Mesodermal cell (in vitro differentiated cells): ENCODE measurements at regions not wholly inside any gene's neighbourhood (a gene's known extent, or its start where the extent isn't known, plus 50 kb on each side); places are given as distances from the start of the nearest gene placed in this dataset.

Experiments used
- H3K27ac ChIP-seq: 2 replicates; pipeline ENCODE4 v1.7.0; 2013; ENCODE audit warnings: mild to moderate bottlenecking, low read depth, low read length, moderate library complexity; ENCODE audit not compliant: severe bottlenecking
- H3K36me3 ChIP-seq: 2 replicates; pipeline ENCODE4 v1.7.1; 2013; ENCODE audit warnings: mild to moderate bottlenecking, low read length, moderate library complexity; ENCODE audit not compliant: control insufficient read depth, insufficient read depth
- H3K4me1 ChIP-seq: one replicate; pipeline ENCODE4 v1.7.1; 2013; ENCODE audit warnings: mild to moderate bottlenecking, low read length; ENCODE audit not compliant: insufficient read depth, control insufficient read depth, poor library complexity, severe bottlenecking
- H3K4me3 ChIP-seq: 2 replicates; pipeline ENCODE4 v1.7.0; 2013; ENCODE audit warnings: low read length, control low read depth, mild to moderate bottlenecking; ENCODE audit not compliant: insufficient read depth, poor library complexity, severe bottlenecking; ENCODE audit errors: extremely low read depth
- H3K9me3 ChIP-seq: 2 replicates; pipeline ENCODE4 v1.7.1; 2013; ENCODE audit warnings: mild to moderate bottlenecking, low read length, moderate library complexity; ENCODE audit not compliant: control insufficient read depth
- WGBS, 2 experiments: methylation state at CpG; one replicate each; pipeline ENCODE4 v1.1.5; 2013; ENCODE audit warnings: missing lambda C conversion rate in 2 of 2; ENCODE audit not compliant: insufficient coverage in 2 of 2; 5-methylcytosine and 5-hydroxymethylcytosine counted together

GRCh38 chr6:104401926-104402325 lies 457.8 kb downstream of the HACE1 start:
- Histone ChIP-seq H3K36me3 (no peaks in the 10 kb centered on the region), H3K4me1 (no peaks in the 10 kb centered on the region), H3K27ac (no peak overlapping the region), H3K4me3 (no peak overlapping the region), H3K9me3 (no peaks in the 10 kb centered on the region)
- WGBS, 2 experiments, result 100% methylated on average over 1 of the region's 5 CpGs; no CpG with 5 or more reads in 1 of the 2 experiments

GRCh38 chr6:104400844-104401243 lies 458.9 kb downstream of the HACE1 start:
- Histone ChIP-seq H3K4me1 (no peaks in the 10 kb centered on the region), H3K9me3 (no peaks in the 10 kb centered on the region), H3K36me3 (no peaks in the 10 kb centered on the region), H3K4me3 (no peak overlapping the region), H3K27ac (no peak overlapping the region)
- 83 to 91% methylated on average over 2 of the region's 5 CpGs for WGBS, 2 experiments

GRCh38 chr6:104396077-104396476 lies 463.6 kb downstream of the HACE1 start:
- Histone ChIP-seq H3K36me3 (no peaks in the 10 kb centered on the region), H3K27ac (no peak overlapping the region), H3K4me3 (no peak overlapping the region), H3K9me3 (no peaks in the 10 kb centered on the region), H3K4me1 (no peaks in the 10 kb centered on the region)
- WGBS, 2 experiments, result no CpG with 5 or more reads among the region's 3 CpGs

- Histone ChIP-seq H3K36me3 (no peaks in the 10 kb centered on the region), H3K4me3 (no peak overlapping the region), H3K4me1 (no peaks in the 10 kb centered on the region), H3K9me3 (no peaks in the 10 kb centered on the region), H3K27ac (no peak overlapping the region)
- 57% methylated on average over 1 of the region's 2 CpGs; no CpG with 5 or more reads in 1 of the 2 experiments for WGBS, 2 experiments
Measured at GRCh38 chr6:104381907-104382306, 477.8 kb downstream of the HACE1 start.

- H3K9me3 ChIP-seq, result no peaks in the 10 kb centered on the region
- no peaks in the 10 kb centered on the region for H3K36me3 ChIP-seq
- H3K4me1 ChIP-seq, result no peaks in the 10 kb centered on the region
- H3K27ac ChIP-seq, result no peak overlapping the region
- 93 to 94% methylated on average over 2 to 4 of the region's 5 CpGs for WGBS, 2 experiments
- H3K4me3 ChIP-seq, result no peak overlapping the region
Measured at GRCh38 chr6:104365451-104366234, 494.1 kb downstream of the HACE1 start.

- no peaks in the 10 kb centered on the region for H3K36me3 ChIP-seq
- no peaks in the 10 kb centered on the region for H3K4me1 ChIP-seq
- no peak overlapping the region for H3K27ac ChIP-seq
- H3K9me3 ChIP-seq, result no peaks in the 10 kb centered on the region
- WGBS, 2 experiments, result no CpG with 5 or more reads among the region's 3 CpGs
- no peak overlapping the region for H3K4me3 ChIP-seq
Measured at GRCh38 chr6:104357928-104358327, 501.8 kb downstream of the HACE1 start.

GRCh38 chr6:104356197-104356596 lies 503.5 kb downstream of the HACE1 start:
- WGBS, 2 experiments, result 83 to 100% methylated on average over 1 to 2 of the region's 5 CpGs
- Histone ChIP-seq H3K4me1 (no peaks in the 10 kb centered on the region), H3K27ac (no peak overlapping the region), H3K9me3 (no peaks in the 10 kb centered on the region), H3K4me3 (no peak overlapping the region), H3K36me3 (no peaks in the 10 kb centered on the region)

GRCh38 chr6:104349191-104349590 lies 510.5 kb downstream of the HACE1 start:
- WGBS, 2 experiments, result 90% methylated on average over 2 of the region's 4 CpGs; no CpG with 5 or more reads in 1 of the 2 experiments
- Histone ChIP-seq H3K4me3 (no peak overlapping the region), H3K9me3 (peaks cover 1% of the 10 kb centered on the region), H3K27ac (no peak overlapping the region), H3K36me3 (no peaks in the 10 kb centered on the region), H3K4me1 (no peaks in the 10 kb centered on the region)

- 100% methylated on average over 1 of the region's 2 CpGs; no CpG with 5 or more reads in 1 of the 2 experiments for WGBS, 2 experiments
- H3K9me3 ChIP-seq, result peaks cover 4% of the 10 kb centered on the region
Measured at GRCh38 chr6:104344223-104344622, 515.5 kb downstream of the HACE1 start.

GRCh38 chr6:104332364-104332763 lies 527.4 kb downstream of the HACE1 start:
- Histone ChIP-seq H3K9me3 (no peaks in the 10 kb centered on the region), H3K36me3 (no peaks in the 10 kb centered on the region), H3K4me1 (no peaks in the 10 kb centered on the region), H3K4me3 (no peak overlapping the region), H3K27ac (no peak overlapping the region)
- 80% methylated on average over 1 of the region's 4 CpGs; no CpG with 5 or more reads in 1 of the 2 experiments for WGBS, 2 experiments

More at GRCh38 chr6:104344223-104344622, 515.5 kb downstream of the HACE1 start:
- Histone ChIP-seq H3K4me3 (no peak overlapping the region), H3K36me3 (no peaks in the 10 kb centered on the region), H3K4me1 (no peaks in the 10 kb centered on the region), H3K27ac (no peak overlapping the region)
